Sigmoid colon (tissue), 6 donors: ENCODE measurements at regions not wholly inside any gene's neighbourhood (a gene's known extent, or its start where the extent isn't known, plus 50 kb on each side); places are given as distances from the start of the nearest gene placed in this dataset.

Experiments used
- DNase-seq: peaks from one replicate; pipeline ENCODE4 v3.0.0-alpha.2; 2019
- H3K27ac ChIP-seq, 4 donors: fragments of 200-600 bp; sonication (generic); one replicate each; pipeline ENCODE4 v1.5.1; 2016 to 2019; ENCODE audit warnings: mild to moderate bottlenecking in 1 of 4
- H3K27me3 ChIP-seq, 3 donors: fragments of 200-600 bp; sonication (generic); one replicate each; pipeline ENCODE4 v1.5.1; 2019; ENCODE audit warnings: mild to moderate bottlenecking in 1 of 3
- H3K36me3 ChIP-seq, 4 donors: fragments of 200-600 bp; sonication (generic); one replicate each; pipeline ENCODE4 v1.5.1; 2016 to 2019
- H3K4me1 ChIP-seq, 4 donors: fragments of 200-600 bp; sonication (generic); one replicate each; pipeline ENCODE4 v1.5.1; 2017 to 2019
- H3K4me3 ChIP-seq, 4 donors: fragments of 200-600 bp; sonication (generic); one replicate each; pipeline ENCODE4 v1.5.1; 2017 to 2019; ENCODE audit warnings: mild to moderate bottlenecking in 2 of 4, moderate library complexity in 1 of 4
- H3K9me3 ChIP-seq, 4 donors: fragments of 200-600 bp in 3 of 4; sonication (generic) in 3 of 4; one replicate each; pipeline versions ENCODE4 v1.5.1 to v1.6.1; 2013 to 2019
- EP300 ChIP-seq, 4 donors: sonication (generic); formaldehyde crosslinking; IDR thresholded peaks; one replicate each; pipeline ENCODE4 v1.6.1; 2017; ENCODE audit warnings: antibody characterized with exemption in 4 of 4
- POLR2A ChIP-seq, 2 donors: fragments of 450-650 bp; IDR thresholded peaks; one replicate each; pipeline ENCODE4 v1.6.1; 2016; ENCODE audit warnings: antibody characterized with exemption in 2 of 2, mild to moderate bottlenecking in 2 of 2, moderate library complexity in 2 of 2
- POLR2AphosphoS5 ChIP-seq, 4 donors: sonication (generic); formaldehyde crosslinking; IDR thresholded peaks; one replicate each; pipeline ENCODE4 v1.6.1; 2017; ENCODE audit warnings: antibody characterized with exemption in 4 of 4
- WGBS, 2 donors: extraction: QIAGEN DNeasy Blood & Tissue Kit; methylation state at CpG; one replicate each; pipeline ENCODE4 v1.1.7; 2013; 5-methylcytosine and 5-hydroxymethylcytosine counted together
- intact Hi-C: fragments of 100-400 bp; cut with DNase I; formaldehyde crosslinking; loops from one replicate; pipeline ENCODE4 v1.15.1; 2023
- TF ChIP-seq, protein P1 (sequence below), 4 experiments: fragments of 450-650 bp in 3 of 4; fragments of 200-600 bp in 1 of 4; IDR thresholded peaks; one replicate each; pipeline ENCODE4 v1.5.1; 2016 to 2019; ENCODE audit warnings: antibody characterized with exemption in 4 of 4, mild to moderate bottlenecking in 3 of 4, moderate library complexity in 2 of 4
- donor health status: healthy with polysubstance abuse.
- donor health status: healthy.

DNA sequence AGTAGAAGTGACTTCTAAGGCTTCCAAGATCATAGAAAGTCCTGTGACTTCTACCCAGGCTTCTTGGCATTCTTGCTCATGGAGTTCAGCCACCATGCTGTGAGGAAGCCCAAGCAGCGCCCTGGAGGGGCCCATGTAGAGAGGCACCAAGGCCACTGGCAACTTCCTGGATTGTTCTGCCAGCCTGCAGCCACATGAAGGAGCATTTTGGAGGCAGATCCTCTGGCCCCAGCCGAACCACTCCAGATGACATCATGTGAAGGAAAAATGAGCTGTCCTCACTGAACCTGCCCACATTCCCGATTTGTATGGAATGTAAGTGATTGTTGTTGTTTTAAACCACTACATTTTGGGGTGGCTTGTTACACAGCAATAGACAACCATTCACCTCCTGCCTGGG is 51.5 kb upstream of the MNX1 start:
- Histone ChIP-seq H3K27me3 (peaks cover 0 to 19% (median 6%) of the 10 kb centered on the region in 3 donors), H3K27ac (no peak overlapping the region), H3K4me1 (no peaks in the 10 kb centered on the region), H3K36me3 (no peaks in the 10 kb centered on the region), H3K4me3 (no peak overlapping the region), H3K9me3 (peaks cover 0 to 10% (median 9%) of the 10 kb centered on the region in 4 donors)
- TF ChIP-seq POLR2A (IDR thresholded peaks at IDR 0.05) (no peak), POLR2AphosphoS5 (IDR thresholded peaks at IDR 0.05) (no peak), EP300 (IDR thresholded peaks at IDR 0.05) (no peak)
- TF ChIP-seq, protein P1, sequence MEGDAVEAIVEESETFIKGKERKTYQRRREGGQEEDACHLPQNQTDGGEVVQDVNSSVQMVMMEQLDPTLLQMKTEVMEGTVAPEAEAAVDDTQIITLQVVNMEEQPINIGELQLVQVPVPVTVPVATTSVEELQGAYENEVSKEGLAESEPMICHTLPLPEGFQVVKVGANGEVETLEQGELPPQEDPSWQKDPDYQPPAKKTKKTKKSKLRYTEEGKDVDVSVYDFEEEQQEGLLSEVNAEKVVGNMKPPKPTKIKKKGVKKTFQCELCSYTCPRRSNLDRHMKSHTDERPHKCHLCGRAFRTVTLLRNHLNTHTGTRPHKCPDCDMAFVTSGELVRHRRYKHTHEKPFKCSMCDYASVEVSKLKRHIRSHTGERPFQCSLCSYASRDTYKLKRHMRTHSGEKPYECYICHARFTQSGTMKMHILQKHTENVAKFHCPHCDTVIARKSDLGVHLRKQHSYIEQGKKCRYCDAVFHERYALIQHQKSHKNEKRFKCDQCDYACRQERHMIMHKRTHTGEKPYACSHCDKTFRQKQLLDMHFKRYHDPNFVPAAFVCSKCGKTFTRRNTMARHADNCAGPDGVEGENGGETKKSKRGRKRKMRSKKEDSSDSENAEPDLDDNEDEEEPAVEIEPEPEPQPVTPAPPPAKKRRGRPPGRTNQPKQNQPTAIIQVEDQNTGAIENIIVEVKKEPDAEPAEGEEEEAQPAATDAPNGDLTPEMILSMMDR (IDR thresholded peaks at IDR 0.05), result no peak
- intact Hi-C loops, result no loop called here
- 91 to 93% methylated on average over 3 of the region's 3 CpGs for WGBS, 2 donors
- DNase-seq, result no peak

- intact Hi-C loops, result no loop called here
These were observed 54.6 kb upstream of the MNX1 start for GRCh38 chr7:157065046-157065445.

GRCh38 chr7:157072361-157072760 is 61.9 kb upstream of the MNX1 start:
- Histone ChIP-seq H3K4me1 (no peaks in the 10 kb centered on the region), H3K4me3 (no peak overlapping the region), H3K27ac (no peak overlapping the region), H3K9me3 (no peaks in the 10 kb centered on the region), H3K27me3 (peaks cover 0 to 25% (median 11%) of the 10 kb centered on the region in 3 donors), H3K36me3 (no peaks in the 10 kb centered on the region)
- TF ChIP-seq POLR2AphosphoS5 (IDR thresholded peaks at IDR 0.05) (no peak), POLR2A (IDR thresholded peaks at IDR 0.05) (no peak), EP300 (IDR thresholded peaks at IDR 0.05) (no peak)
- TF ChIP-seq, protein P1 (IDR thresholded peaks at IDR 0.05), result no peak
- intact Hi-C loops, result no loop called here
- DNase-seq, result peak; percentile 7
- 94 to 96% methylated on average over 5 of the region's 5 CpGs for WGBS, 2 donors

More at GRCh38 chr7:157065046-157065445, 54.6 kb upstream of the MNX1 start:
- Histone ChIP-seq H3K9me3 (peaks cover 0 to 12% (median 9%) of the 10 kb centered on the region in 4 donors), H3K27ac (no peak overlapping the region), H3K27me3 (no peaks in the 10 kb centered on the region), H3K4me3 (no peak overlapping the region), H3K36me3 (no peaks in the 10 kb centered on the region), H3K4me1 (no peaks in the 10 kb centered on the region)
- TF ChIP-seq POLR2A (IDR thresholded peaks at IDR 0.05) (no peak), EP300 (IDR thresholded peaks at IDR 0.05) (no peak), POLR2AphosphoS5 (IDR thresholded peaks at IDR 0.05) (no peak)
- TF ChIP-seq, protein P1 (IDR thresholded peaks at IDR 0.05), result no peak
- WGBS, 2 donors, result 87% methylated on average over 7 of the region's 7 CpGs
- DNase-seq, result no peak

DNA sequence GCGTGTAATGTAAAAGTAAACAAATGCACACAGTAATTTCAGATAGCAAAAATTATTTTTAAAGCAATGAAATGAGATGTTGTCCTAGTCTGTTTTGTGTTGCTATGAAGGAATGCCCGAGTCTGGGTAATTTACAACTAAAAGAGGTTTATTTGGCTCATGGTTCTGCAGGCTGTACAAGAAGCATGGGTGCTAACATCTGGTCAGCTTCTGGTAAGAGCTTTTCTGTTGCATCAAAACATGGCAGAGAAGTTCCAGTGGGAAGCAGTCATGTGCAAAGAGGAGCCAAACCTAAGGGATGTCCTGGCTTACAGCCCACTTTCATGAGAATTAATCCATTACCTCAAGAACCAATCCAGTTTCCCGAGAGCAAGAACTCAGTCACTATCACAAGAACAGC is 62.9 kb upstream of the MNX1 start:
- Histone ChIP-seq H3K27me3 (peaks cover 4 to 35% (median 17%) of the 10 kb centered on the region in 3 donors), H3K27ac (no peak overlapping the region), H3K4me1 (peaks cover 0 to 4% (median 0%) of the 10 kb centered on the region in 4 donors), H3K36me3 (no peaks in the 10 kb centered on the region), H3K9me3 (no peaks in the 10 kb centered on the region), H3K4me3 (no peak overlapping the region)
- no peak for TF ChIP-seq POLR2AphosphoS5 (IDR thresholded peaks at IDR 0.05)
- TF ChIP-seq EP300 (IDR thresholded peaks at IDR 0.05), result no peak
- no peak for TF ChIP-seq POLR2A (IDR thresholded peaks at IDR 0.05)
- TF ChIP-seq, protein P1 (IDR thresholded peaks at IDR 0.05), result no peak
- no peak for DNase-seq
- intact Hi-C loops, result no loop called here
- 45 to 74% methylated on average over 3 of the region's 3 CpGs for WGBS, 2 donors
